Natural killer cell treated with Interleukin-12 subunit alpha and Interleukin-12 subunit beta and Interleukin-15 and Interleukin-18, amount 100 ng/mL, for 72 hours (primary cell): ENCODE measurements at regions not wholly inside any gene's neighbourhood (a gene's known extent, or its start where the extent isn't known, plus 50 kb on each side); places are given as distances from the start of the nearest gene placed in this dataset.

Experiments used
- ATAC-seq, 2 donors: fragments of 150-1000 bp; cut with Tn5 transposase in 1 of 2; sonication (Bioruptor Pico), chemical (Tn5 transposase) in 1 of 2; 2 replicates each; pipeline ENCODE4 v1.10.0; 2021
- DNase-seq: peaks from one replicate; pipeline ENCODE4 v3.0.0; 2022; ENCODE audit warnings: low spot score
- H3K27ac Mint-ChIP-seq, 2 donors: 1 replicate in 1 of 2; 2 replicates in 1 of 2; pipeline ENCODE4 v1.8.0; 2022; ENCODE audit warnings: mixed read lengths in 2 of 2, mild to moderate bottlenecking in 1 of 2, moderate library complexity in 1 of 2
- H3K27me3 Mint-ChIP-seq, 2 donors: 1 replicate in 1 of 2; 2 replicates in 1 of 2; pipeline ENCODE4 v1.8.0; 2022; ENCODE audit warnings: mixed read lengths in 2 of 2
- H3K36me3 Mint-ChIP-seq: one replicate; pipeline ENCODE4 v1.8.0; 2022; ENCODE audit warnings: mixed read lengths
- H3K4me1 Mint-ChIP-seq, 2 donors: 1 replicate in 1 of 2; 2 replicates in 1 of 2; pipeline ENCODE4 v1.8.0; 2022; ENCODE audit warnings: low read depth in 2 of 2, mixed read lengths in 2 of 2, mild to moderate bottlenecking in 1 of 2
- H3K4me3 Mint-ChIP-seq: one replicate; pipeline ENCODE4 v1.8.0; 2022; ENCODE audit warnings: mixed read lengths
- H3K9me3 Mint-ChIP-seq: 2 replicates; pipeline ENCODE4 v1.8.0; 2022; ENCODE audit warnings: mixed read lengths

DNA sequence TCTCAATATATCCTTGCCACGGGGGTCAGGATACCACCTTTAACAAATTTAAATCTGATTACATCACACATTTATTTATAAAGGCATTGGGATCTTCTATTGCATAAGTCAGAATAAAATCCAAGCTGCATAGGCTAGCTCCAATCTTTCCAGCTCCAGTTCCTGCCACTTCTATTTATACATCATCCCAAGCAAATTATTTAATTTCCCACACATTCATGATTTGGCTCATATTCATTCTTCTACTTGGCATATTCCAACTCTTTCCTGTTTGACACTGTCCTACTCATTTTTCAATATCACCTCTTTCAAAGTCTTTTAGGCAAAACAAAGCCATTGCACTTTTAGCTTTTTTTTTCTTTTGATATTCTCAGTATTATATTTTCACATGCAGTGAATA lies 579.0 kb upstream of the FZD8 start:
- DNase-seq (no peak), ATAC-seq (no peak)
- no peaks in the 10 kb centered on the region for H3K27me3 Mint-ChIP-seq
- H3K4me1 Mint-ChIP-seq, result no peaks in the 10 kb centered on the region
- H3K27ac Mint-ChIP-seq, result no peak overlapping the region
- no peak overlapping the region for H3K4me3 Mint-ChIP-seq
- no peaks in the 10 kb centered on the region for H3K36me3 Mint-ChIP-seq
- H3K9me3 Mint-ChIP-seq, result peaks cover 12% of the 10 kb centered on the region

DNA sequence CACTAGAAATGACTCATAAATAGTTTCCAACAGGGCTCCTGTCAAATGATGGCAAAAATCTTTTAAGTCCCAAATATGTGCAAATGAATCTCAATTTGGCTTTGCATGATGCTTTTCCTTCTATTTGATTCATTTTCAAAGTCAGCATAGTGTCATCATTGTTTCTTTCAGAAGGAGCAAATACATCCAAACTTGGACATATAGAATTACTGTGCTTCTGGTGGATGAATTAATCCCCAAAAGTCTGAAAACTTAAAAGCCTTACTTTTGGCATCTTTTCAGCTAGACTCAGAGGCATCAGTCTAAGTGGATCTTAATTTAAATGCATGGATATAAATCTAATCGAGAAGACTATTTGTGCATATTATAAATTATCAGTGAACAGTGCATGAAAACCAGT lies 578.1 kb upstream of the FZD8 start:
- H3K4me1 Mint-ChIP-seq, result no peaks in the 10 kb centered on the region
- no peaks in the 10 kb centered on the region for H3K27me3 Mint-ChIP-seq
- ATAC-seq (no peak), DNase-seq (no peak)
- no peaks in the 10 kb centered on the region for H3K36me3 Mint-ChIP-seq
- H3K9me3 Mint-ChIP-seq, result peaks cover 12% of the 10 kb centered on the region
- no peak overlapping the region for H3K27ac Mint-ChIP-seq
- no peak overlapping the region for H3K4me3 Mint-ChIP-seq

DNA sequence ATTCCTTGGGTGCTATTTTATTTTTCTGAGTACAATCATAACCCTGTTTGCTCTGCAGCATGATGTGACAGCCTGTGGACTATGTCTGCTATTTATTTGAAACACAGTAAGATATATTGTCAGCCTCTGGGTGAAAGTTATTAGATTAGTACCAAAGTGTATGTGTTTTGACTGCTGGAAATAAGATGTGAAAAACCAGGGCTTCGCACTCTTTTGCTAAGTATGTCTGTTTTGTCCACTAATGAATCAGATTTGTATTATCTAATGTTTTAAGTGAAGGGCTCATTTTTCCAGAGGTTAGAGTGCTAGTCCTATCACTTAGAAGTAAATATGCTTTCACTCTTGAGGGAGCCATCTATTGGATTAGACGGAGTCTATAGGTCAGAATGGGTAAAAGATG lies 569.8 kb upstream of the FZD8 start:
- ATAC-seq (no peak), DNase-seq (no peak)
- Mint-ChIP-seq H3K27me3 (no peaks in the 10 kb centered on the region), H3K27ac (no peak overlapping the region), H3K4me1 (no peaks in the 10 kb centered on the region), H3K9me3 (peaks cover 3% of the 10 kb centered on the region), H3K36me3 (no peaks in the 10 kb centered on the region), H3K4me3 (no peak overlapping the region)

DNA sequence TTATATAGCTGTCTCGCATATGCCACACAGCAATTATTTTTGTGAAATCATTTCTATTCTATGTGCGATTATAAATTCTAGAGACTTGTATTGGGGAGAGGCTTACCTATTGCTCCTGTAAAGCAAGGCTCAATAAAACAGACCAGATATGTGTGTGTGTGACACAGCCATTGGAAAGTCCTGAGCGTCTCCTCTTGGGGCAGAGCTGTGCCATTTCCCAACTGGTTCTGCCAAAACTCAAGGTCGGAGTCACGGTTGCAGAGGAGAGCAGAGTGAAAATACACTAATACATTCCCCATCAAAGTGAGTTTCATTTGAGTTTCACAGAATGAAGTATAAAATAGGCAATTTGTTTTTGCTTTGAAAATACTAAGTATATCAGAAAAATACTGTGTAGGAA lies 567.4 kb upstream of the FZD8 start:
- H3K4me3 Mint-ChIP-seq, result no peak overlapping the region
- no peaks in the 10 kb centered on the region for H3K4me1 Mint-ChIP-seq
- H3K27me3 Mint-ChIP-seq, result no peaks in the 10 kb centered on the region
- ATAC-seq (no peak), DNase-seq (no peak)
- no peak overlapping the region for H3K27ac Mint-ChIP-seq
- no peaks in the 10 kb centered on the region for H3K36me3 Mint-ChIP-seq
- peaks cover 9% of the 10 kb centered on the region for H3K9me3 Mint-ChIP-seq

DNA sequence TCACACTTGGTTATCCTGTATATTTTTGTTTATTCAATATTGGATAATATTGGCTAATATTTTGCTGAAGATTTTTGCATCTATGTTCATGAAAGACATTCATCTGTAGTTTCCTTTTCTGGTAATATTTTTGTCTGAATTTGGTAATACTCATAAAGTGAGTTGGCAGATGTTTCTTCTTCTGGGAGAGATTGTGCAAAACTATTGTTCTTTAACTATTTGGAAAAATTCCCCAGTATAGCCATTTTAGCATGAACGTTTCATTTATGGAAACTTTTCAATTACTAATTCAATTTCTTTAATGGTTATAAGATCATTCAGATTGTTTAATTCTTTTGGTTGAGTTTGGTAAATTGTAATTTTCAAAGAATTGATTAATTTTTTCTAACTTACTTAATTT lies 560.8 kb upstream of the FZD8 start:
- no peak overlapping the region for H3K27ac Mint-ChIP-seq
- H3K4me1 Mint-ChIP-seq, result no peaks in the 10 kb centered on the region
- no peak overlapping the region for H3K4me3 Mint-ChIP-seq
- peaks cover 18% of the 10 kb centered on the region for H3K9me3 Mint-ChIP-seq
- no peak for DNase-seq
- ATAC-seq, result no peak
- H3K27me3 Mint-ChIP-seq, result no peaks in the 10 kb centered on the region
- H3K36me3 Mint-ChIP-seq, result no peaks in the 10 kb centered on the region

DNA sequence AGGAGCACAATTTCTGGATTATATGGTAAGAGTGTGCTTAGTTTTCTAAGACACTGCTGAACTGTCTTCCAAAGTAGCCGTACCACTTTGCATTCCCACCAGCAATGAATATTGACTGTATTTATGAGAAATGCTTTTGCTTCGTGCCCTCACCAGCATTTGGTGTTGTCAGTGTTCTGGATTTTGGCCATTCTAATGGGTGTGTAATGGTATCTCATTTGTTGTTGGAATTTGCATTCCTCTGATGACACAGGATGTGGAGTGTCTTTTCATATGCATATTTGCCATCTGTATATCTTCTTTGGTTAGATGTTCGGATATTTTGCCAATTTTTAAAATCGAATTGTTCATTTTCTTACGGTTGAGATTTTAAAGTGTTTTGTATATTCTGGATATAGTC lies 558.5 kb upstream of the FZD8 start:
- Mint-ChIP-seq H3K9me3 (peaks cover 9% of the 10 kb centered on the region), H3K36me3 (no peaks in the 10 kb centered on the region), H3K4me1 (no peaks in the 10 kb centered on the region), H3K27me3 (no peaks in the 10 kb centered on the region), H3K4me3 (no peak overlapping the region), H3K27ac (no peak overlapping the region)
- no peak for DNase-seq
- no peak for ATAC-seq

DNA sequence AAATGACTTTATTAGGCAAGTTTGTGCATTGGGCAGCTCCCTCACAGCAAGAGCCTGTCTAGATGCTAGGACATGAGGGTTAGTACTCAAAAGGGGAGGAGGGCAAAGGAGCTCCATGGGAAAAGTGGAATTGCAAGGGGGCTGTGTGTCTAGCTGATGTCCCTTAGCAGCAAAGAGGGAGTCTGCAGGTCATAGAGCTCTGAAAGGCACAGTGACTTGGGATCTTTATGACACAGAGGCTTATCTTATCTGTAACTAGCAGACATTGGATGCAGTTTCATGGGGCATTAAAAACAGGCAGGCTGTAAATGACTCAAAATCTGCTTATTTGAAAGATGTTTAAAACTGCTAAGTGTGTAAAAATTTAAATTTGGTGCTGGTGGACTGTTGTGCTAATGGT lies 556.2 kb upstream of the FZD8 start:
- peaks cover 13% of the 10 kb centered on the region for H3K9me3 Mint-ChIP-seq
- no peak for DNase-seq
- H3K4me1 Mint-ChIP-seq, result no peaks in the 10 kb centered on the region
- no peak overlapping the region for H3K27ac Mint-ChIP-seq
- H3K36me3 Mint-ChIP-seq, result peaks cover 5% of the 10 kb centered on the region
- H3K4me3 Mint-ChIP-seq, result no peak overlapping the region
- no peaks in the 10 kb centered on the region for H3K27me3 Mint-ChIP-seq
- ATAC-seq, result no peak

DNA sequence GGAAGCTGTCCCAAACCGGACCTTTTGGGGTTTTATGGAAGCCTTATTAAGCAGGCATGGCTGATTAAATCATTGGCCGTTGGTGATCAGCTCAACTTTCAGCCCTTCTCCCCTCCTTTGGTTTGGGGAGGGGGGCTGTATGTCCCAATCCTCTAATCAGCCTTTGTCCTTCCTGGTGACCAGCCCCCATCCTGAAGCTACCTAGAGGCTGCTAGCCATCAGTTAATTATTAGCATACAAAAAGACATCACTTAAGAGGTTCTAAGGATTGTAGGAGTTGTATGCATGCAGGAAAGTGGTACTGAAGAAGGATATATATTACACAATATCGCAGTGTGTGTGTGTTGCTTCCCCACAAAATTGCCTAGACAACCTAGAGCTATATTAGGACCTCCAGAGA lies 553.3 kb upstream of the FZD8 start:
- no peak overlapping the region for H3K4me3 Mint-ChIP-seq
- peaks cover 5% of the 10 kb centered on the region for H3K36me3 Mint-ChIP-seq
- DNase-seq, result no peak
- H3K9me3 Mint-ChIP-seq, result peaks cover 20% of the 10 kb centered on the region
- H3K27me3 Mint-ChIP-seq, result no peaks in the 10 kb centered on the region
- H3K27ac Mint-ChIP-seq, result no peak overlapping the region
- ATAC-seq, result no peak
- H3K4me1 Mint-ChIP-seq, result no peaks in the 10 kb centered on the region

DNA sequence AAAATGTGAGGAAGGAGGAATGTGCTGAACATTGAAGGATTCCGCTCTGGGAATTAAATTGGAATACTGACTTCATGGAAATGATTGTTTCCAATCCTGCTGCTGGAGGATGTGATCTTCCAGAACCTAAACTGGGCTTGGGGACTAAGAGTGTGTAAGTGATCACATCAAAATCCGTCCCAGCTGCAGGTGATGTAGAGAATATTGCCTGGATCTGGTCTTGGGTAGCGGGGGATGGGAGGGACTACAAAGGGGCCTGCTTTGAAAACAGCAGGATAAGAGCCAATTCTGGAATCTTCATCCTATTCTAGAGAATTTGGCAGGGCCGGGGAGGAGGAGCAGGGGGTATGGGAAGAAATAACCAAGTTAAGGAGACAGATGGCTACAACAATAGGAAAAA lies 552.2 kb upstream of the FZD8 start:
- no peaks in the 10 kb centered on the region for H3K4me1 Mint-ChIP-seq
- H3K4me3 Mint-ChIP-seq, result no peak overlapping the region
- peaks cover 26% of the 10 kb centered on the region for H3K9me3 Mint-ChIP-seq
- no peak for DNase-seq
- ATAC-seq, result no peak
- peaks cover 5% of the 10 kb centered on the region for H3K36me3 Mint-ChIP-seq
- H3K27me3 Mint-ChIP-seq, result no peaks in the 10 kb centered on the region
- no peak overlapping the region for H3K27ac Mint-ChIP-seq

DNA sequence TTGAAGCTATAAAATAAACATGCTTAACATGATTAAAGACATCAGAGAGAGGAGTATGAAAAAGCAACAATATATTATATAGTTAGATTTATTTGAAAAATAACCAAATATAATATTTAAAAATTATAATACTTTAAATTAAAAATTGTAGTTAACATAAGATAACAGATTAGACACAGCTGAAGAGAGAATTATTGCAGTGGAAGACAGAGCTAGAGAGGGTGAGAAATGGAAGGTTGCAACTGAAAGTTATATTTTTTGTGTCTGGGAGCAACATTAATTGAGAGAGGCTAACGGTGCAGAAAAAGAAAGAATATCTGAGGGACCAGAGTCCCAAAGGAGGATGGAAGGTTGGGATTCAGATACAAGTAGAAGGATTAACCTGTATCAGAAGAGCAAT lies 548.9 kb upstream of the FZD8 start:
- Mint-ChIP-seq H3K27me3 (no peaks in the 10 kb centered on the region), H3K9me3 (peaks cover 28% of the 10 kb centered on the region), H3K4me1 (no peaks in the 10 kb centered on the region), H3K36me3 (peaks cover 5% of the 10 kb centered on the region), H3K4me3 (no peak overlapping the region), H3K27ac (no peak overlapping the region)
- ATAC-seq, result no peak
- no peak for DNase-seq

DNA sequence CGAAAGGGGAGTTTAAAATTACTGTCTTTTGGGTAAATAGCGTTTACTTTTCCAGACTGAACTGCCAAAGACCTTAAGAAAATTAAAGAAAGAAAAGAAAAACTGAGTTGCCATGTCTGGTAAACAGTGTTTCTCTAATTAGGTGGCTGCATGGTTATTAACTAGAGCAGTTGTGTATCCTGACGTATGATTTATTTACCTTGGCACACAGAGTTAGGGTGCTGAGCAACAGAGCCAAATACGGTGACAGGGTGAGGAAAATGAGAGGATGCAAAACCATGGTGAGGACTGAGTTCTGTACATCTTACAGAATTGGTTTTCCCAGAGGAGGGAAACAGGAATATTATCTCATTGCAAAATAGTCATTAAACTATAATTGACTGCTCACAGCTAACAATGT lies 546.4 kb upstream of the FZD8 start:
- ATAC-seq, result no peak
- Mint-ChIP-seq H3K27ac (no peak overlapping the region), H3K9me3 (peaks cover 24% of the 10 kb centered on the region)

DNA sequence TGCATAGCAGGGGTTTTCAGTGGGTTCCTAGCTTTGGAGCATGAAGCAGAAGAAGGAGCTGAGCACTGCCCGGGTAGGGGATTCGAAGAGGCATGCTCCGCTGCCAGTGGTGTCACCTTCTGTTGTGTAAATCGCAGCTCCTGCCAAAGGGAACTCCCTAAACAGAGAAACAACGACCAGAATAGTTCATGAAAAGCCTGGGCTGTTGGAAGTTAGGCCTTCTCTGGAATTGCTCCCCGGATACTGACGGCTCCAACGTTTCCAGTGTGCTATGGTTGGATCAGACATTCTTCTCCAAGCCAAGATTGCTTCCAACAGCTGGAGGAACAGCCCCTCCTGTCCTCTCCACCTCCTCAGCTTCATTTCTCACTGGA lies 546.0 kb upstream of the FZD8 start:
- peaks cover 24% of the 10 kb centered on the region for H3K9me3 Mint-ChIP-seq
- H3K27me3 Mint-ChIP-seq, result no peaks in the 10 kb centered on the region
- no peak overlapping the region for H3K4me3 Mint-ChIP-seq
- H3K36me3 Mint-ChIP-seq, result no peaks in the 10 kb centered on the region
- ATAC-seq (no peak), DNase-seq (no peak)
- H3K27ac Mint-ChIP-seq, result no peak overlapping the region
- no peaks in the 10 kb centered on the region for H3K4me1 Mint-ChIP-seq

More for the DNA sequence above, 546.4 kb upstream of the FZD8 start:
- Mint-ChIP-seq H3K27me3 (no peaks in the 10 kb centered on the region), H3K4me3 (no peak overlapping the region), H3K36me3 (no peaks in the 10 kb centered on the region), H3K4me1 (no peaks in the 10 kb centered on the region)
- no peak for DNase-seq

DNA sequence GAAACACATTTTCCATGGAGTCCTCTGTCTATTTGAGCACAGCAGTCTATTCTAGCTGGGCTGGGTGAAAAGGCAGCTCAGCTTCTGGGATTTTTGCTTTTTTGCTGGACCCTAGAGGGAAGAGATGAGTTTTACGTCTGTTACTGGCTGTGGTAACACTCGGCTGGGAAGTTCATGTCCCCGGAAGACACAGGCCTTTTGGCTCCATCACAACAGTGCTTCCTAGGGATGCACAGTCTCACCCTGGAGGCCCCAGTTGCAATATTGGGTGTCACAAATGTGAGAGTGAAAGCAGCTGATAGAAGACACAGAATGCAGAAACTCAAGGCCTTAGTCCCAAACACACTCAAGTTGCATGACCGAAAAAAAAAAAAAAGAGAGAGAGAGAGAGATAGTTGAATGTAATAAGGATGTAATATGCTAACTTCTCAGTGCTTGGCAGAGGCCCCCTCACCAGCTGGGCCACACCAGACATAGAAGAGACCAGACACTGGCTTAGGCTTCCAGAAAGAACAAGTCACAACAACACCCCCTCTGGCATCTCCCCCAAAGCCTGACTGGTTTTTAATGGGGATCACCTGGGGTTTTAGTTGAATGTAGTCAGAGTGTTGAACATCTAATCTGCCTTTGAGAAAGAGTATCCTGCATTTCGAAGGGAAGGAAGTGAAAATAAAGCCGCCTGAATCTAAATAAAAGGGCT lies 545.4 kb upstream of the FZD8 start:
- H3K27ac Mint-ChIP-seq, result no peak overlapping the region
- no peak for ATAC-seq

DNA sequence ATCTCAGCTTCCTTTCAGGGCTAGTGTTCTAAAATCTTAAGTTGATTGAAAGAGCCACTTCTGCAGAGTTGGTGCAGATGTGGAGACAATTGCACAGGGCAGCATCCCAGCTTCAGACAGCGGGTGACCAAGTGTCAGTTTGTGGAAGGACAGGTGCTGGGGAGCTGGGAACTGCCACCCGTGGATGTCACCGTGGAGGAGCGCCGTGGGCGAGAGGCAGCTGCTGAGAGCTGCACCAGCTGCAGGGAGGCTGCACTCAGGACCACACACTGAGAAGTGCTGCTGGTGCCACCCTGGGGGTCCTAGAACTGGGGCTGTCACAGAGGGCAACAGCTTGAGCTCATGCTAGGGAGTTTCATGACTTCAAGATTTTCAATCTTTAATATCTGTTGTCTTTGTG lies 543.0 kb upstream of the FZD8 start:
- no peak overlapping the region for H3K4me3 Mint-ChIP-seq
- DNase-seq, result no peak
- H3K27ac Mint-ChIP-seq, result no peak overlapping the region
- no peak for ATAC-seq
- no peaks in the 10 kb centered on the region for H3K36me3 Mint-ChIP-seq
- H3K9me3 Mint-ChIP-seq, result peaks cover 11% of the 10 kb centered on the region
- no peaks in the 10 kb centered on the region for H3K27me3 Mint-ChIP-seq
- no peaks in the 10 kb centered on the region for H3K4me1 Mint-ChIP-seq

More for the DNA sequence above, 545.4 kb upstream of the FZD8 start:
- H3K4me3 Mint-ChIP-seq, result no peak overlapping the region
- H3K9me3 Mint-ChIP-seq, result peaks cover 23% of the 10 kb centered on the region
- no peaks in the 10 kb centered on the region for H3K27me3 Mint-ChIP-seq
- DNase-seq, result no peak
- H3K4me1 Mint-ChIP-seq, result no peaks in the 10 kb centered on the region
- no peaks in the 10 kb centered on the region for H3K36me3 Mint-ChIP-seq

DNA sequence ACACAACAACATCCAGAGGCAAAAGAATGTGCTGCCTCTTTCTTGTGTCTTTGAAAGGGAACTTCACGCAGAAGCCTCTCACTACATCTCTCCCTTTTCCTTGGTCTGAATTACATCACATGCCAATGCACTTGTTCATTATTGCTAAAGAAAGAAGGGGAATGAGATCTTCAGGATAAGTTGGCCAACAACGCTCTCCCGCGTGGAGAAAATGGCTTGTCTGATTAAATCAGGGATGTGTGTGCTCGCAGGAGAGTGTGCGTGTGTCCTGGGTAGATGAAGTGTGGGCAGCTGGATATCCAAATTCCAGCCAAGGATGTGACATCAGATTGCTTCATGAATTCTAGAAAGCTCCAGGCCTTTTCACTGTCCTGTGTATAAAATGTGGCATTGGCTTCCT lies 541.6 kb upstream of the FZD8 start:
- DNase-seq, result no peak
- Mint-ChIP-seq H3K4me3 (no peak overlapping the region), H3K36me3 (no peaks in the 10 kb centered on the region), H3K27me3 (no peaks in the 10 kb centered on the region), H3K27ac (no peak overlapping the region), H3K9me3 (peaks cover 6% of the 10 kb centered on the region), H3K4me1 (no peaks in the 10 kb centered on the region)
- no peak for ATAC-seq
